CD4-positive, alpha-beta T cell treated with Interleukin-17A for 4 hours (primary cell): ENCODE measurements at regions not wholly inside any gene's neighbourhood (a gene's known extent, or its start where the extent isn't known, plus 50 kb on each side); places are given as distances from the start of the nearest gene placed in this dataset.

Experiments
- DNase-seq: peaks from one replicate; pipeline ENCODE4 v3.0.0-alpha.2; 2020; ENCODE audit warnings: mixed read lengths

GRCh38 chr12:111193977-111194702 lies 174.8 kb downstream of the PHETA1 start:
- DNase-seq = no peak

- no peak for DNase-seq
Measured at GRCh38 chr12:111193496-111193895, 175.4 kb downstream of the PHETA1 start.

GRCh38 chr12:111193067-111193466 lies 175.8 kb downstream of the PHETA1 start:
- DNase-seq = no peak

- no peak for DNase-seq
Measured at GRCh38 chr12:111192647-111193046, 176.2 kb downstream of the PHETA1 start.

- no peak for DNase-seq
Measured at GRCh38 chr12:111190741-111191526, 178.0 kb downstream of the PHETA1 start.

GRCh38 chr12:111189792-111190191 lies 179.1 kb downstream of the PHETA1 start:
- no peak for DNase-seq

- no peak for DNase-seq
Measured at GRCh38 chr12:111188436-111188835, 180.5 kb downstream of the PHETA1 start.

GRCh38 chr12:111186347-111186746 lies 182.5 kb downstream of the PHETA1 start:
- no peak for DNase-seq

GRCh38 chr12:111185889-111186227 lies 183.0 kb downstream of the PHETA1 start:
- no peak for DNase-seq

GRCh38 chr12:111185206-111185888 lies 183.5 kb downstream of the PHETA1 start:
- no peak for DNase-seq

GRCh38 chr12:111184161-111184560 lies 184.7 kb downstream of the PHETA1 start:
- no peak for DNase-seq

- no peak for DNase-seq
Measured at GRCh38 chr12:111183094-111183493, 185.8 kb downstream of the PHETA1 start.

- DNase-seq = no peak
Measured at GRCh38 chr12:111182382-111182781, 186.5 kb downstream of the PHETA1 start.

GRCh38 chr12:111181143-111181726 lies 187.7 kb downstream of the PHETA1 start:
- DNase-seq = peak; percentile 6

- DNase-seq = no peak
Measured at GRCh38 chr12:111180426-111181142, 188.3 kb downstream of the PHETA1 start.

GRCh38 chr12:111178181-111179081 lies 190.5 kb downstream of the PHETA1 start:
- DNase-seq = no peak

- no peak for DNase-seq
Measured at GRCh38 chr12:111175396-111176094, 193.3 kb downstream of the PHETA1 start.

- DNase-seq = no peak
Measured at GRCh38 chr12:111174961-111175345, 193.9 kb downstream of the PHETA1 start.

GRCh38 chr12:111174251-111174960 lies 194.5 kb downstream of the PHETA1 start:
- DNase-seq = peak; percentile 14

GRCh38 chr12:111173836-111174235 lies 195.1 kb downstream of the PHETA1 start:
- DNase-seq = no peak
